ENCODE measurements at regions not wholly inside any gene's neighbourhood (a gene's known extent, or its start where the extent isn't known, plus 50 kb on each side); places are given as distances from the start of the nearest gene placed in this dataset.

DNA sequence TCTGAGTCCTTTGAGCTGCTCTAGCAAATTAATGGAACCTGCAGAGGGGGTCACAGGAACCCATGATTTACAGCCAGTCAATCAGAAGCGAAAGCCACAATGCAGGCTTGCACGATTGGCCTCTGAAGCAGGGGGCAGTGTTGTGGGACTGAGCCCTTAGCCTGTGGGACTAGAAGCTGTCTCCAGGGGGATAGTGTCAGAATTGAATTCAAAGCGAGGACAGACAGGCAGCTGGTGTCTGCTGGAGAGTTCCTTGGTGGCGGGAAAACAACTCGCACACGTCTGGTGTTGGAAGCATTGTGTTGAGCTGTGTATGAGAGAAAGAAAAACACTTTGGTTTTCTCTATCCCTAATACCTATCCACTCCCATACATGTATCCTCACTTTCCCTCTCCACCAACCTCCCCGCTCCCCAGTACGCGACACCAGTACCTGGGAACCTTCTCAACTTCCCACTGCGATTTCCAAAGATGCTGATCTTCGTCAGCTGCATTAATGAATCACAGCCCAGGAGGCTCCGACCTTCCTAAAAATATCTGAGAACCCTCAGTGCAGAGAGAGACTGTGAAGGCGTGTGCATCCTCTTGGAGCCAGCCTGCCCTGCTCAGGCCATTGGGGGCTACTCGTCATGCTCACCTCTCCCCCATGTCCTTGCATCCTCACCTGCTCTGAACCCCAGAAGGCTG lies 88.2 kb downstream of the HS1BP3 start:
- Histone ChIP-seq H3K14ac (replicated peaks; ENCODE audit: low read depth, low read length) (peak overlapping the region; percentile 33; the same call in 1 of the 2 replicates), H3K4me3 (ENCODE audit: insufficient read depth, low read depth, low read length) (no peak overlapping the region), H3K18ac (ENCODE audit: low read depth, low read length) (no peak overlapping the region; the same call in 1 of the 2 replicates), H2AFZ (replicated peaks; ENCODE audit: low read length, poor library complexity) (no peak overlapping the region), H3K4me1 (ENCODE audit: control insufficient read depth, insufficient read depth, low read length) (peaks cover 22% of the 10 kb centered on the region), H4K5ac (ENCODE audit: low read depth, low read length) (no peak overlapping the region), H3K9ac (ENCODE audit: low read depth, low read length) (no peak overlapping the region), H4K91ac (ENCODE audit: insufficient read depth, low read depth, low read length) (peak overlapping the region; percentile 42), H2AK5ac (ENCODE audit: low read depth, low read length) (peak overlapping the region; percentile 48), H3K9me1 (ENCODE audit: insufficient read depth, low read length) (peaks cover 17% of the 10 kb centered on the region), H2BK5ac (ENCODE audit: low read depth, low read length, poor library complexity, severe bottlenecking) (no peak overlapping the region), H4K8ac (ENCODE audit: low read depth in 2 of 2, low read length in 2 of 2) (no peak overlapping the region), H3K4ac (ENCODE audit: low read depth, low read length) (peak overlapping the region; percentile 41), H2BK15ac (ENCODE audit: low read depth, low read length) (peak overlapping the region; percentile 44; the same call in 2 of the 3 replicates), H3K27me3 (ENCODE audit: control insufficient read depth, insufficient read depth, low read length) (no peaks in the 10 kb centered on the region), H3K36me3 (ENCODE audit: control insufficient read depth, insufficient read depth, low read length) (no peaks in the 10 kb centered on the region), H2AK9ac (replicated peaks; ENCODE audit: low read depth, low read length, poor library complexity) (peak overlapping the region; percentile 59), H3K23ac (ENCODE audit: low read depth, low read length) (no peak overlapping the region), H3K79me1 (ENCODE audit: low read depth in 1 of 2, low read length in 2 of 2) (no peaks in the 10 kb centered on the region), H2BK20ac (ENCODE audit: low read depth, low read length) (peak overlapping the region; percentile 21; the same call in 1 of the 2 replicates), H4K20me1 (ENCODE audit: insufficient read depth, low read length) (no peaks in the 10 kb centered on the region; the same call in 1 of the 2 replicates), H3K4me2 (ENCODE audit: low read depth, low read length) (no peak overlapping the region), H2BK120ac (ENCODE audit: low read depth, low read length) (peak overlapping the region; percentile 44), H3K56ac (ENCODE audit: extremely low read depth, insufficient read depth, low read length) (no peak overlapping the region), H3K27ac (ENCODE audit: insufficient read depth, low read length) (no peak overlapping the region), H3K9me3 (ENCODE audit: control insufficient read depth, insufficient read depth, low read length) (no peaks in the 10 kb centered on the region)
- CTCF ChIA-PET: interaction anchor here (1.0 kb wide), 1 partner anchor 15 kb away, joined by 3 read pairs; no protein-coding TSS in a partner anchor
- POLR2A ChIA-PET (ENCODE audit: unreplicated experiment): no interaction called here
- DNase-seq: no peak
- TF ChIP-seq, protein P1, sequence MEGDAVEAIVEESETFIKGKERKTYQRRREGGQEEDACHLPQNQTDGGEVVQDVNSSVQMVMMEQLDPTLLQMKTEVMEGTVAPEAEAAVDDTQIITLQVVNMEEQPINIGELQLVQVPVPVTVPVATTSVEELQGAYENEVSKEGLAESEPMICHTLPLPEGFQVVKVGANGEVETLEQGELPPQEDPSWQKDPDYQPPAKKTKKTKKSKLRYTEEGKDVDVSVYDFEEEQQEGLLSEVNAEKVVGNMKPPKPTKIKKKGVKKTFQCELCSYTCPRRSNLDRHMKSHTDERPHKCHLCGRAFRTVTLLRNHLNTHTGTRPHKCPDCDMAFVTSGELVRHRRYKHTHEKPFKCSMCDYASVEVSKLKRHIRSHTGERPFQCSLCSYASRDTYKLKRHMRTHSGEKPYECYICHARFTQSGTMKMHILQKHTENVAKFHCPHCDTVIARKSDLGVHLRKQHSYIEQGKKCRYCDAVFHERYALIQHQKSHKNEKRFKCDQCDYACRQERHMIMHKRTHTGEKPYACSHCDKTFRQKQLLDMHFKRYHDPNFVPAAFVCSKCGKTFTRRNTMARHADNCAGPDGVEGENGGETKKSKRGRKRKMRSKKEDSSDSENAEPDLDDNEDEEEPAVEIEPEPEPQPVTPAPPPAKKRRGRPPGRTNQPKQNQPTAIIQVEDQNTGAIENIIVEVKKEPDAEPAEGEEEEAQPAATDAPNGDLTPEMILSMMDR (conservative IDR thresholded peaks at IDR 0.05; ENCODE audit: low read depth, low read length): no peak
- no peak for TF ChIP-seq RAD21 (IDR thresholded peaks at IDR 0.05; ENCODE audit: low read length)
- TF ChIP-seq NFE2L2 (IDR thresholded peaks at IDR 0.05; ENCODE audit: low read depth, low read length): no peak
- TF ChIP-seq CEBPB (IDR thresholded peaks at IDR 0.05; ENCODE audit: low read depth, low read length): no peak
- no peak for TF ChIP-seq RFX5 (IDR thresholded peaks at IDR 0.05; ENCODE audit: low read depth, low read length)
- TF ChIP-seq MAFK (IDR thresholded peaks at IDR 0.05; ENCODE audit: low read depth, low read length): no peak
- TF ChIP-seq SMC3 (IDR thresholded peaks at IDR 0.05; ENCODE audit: low read depth, low read length): no peak
- no peak for TF ChIP-seq MXI1 (IDR thresholded peaks at IDR 0.05; ENCODE audit: borderline replicate concordance, low read depth, low read length)
- no peak for TF ChIP-seq BHLHE40 (IDR thresholded peaks at IDR 0.05; ENCODE audit: low read depth, low read length)
- TF ChIP-seq RCOR1 (IDR thresholded peaks at IDR 0.05; ENCODE audit: insufficient replicate concordance, low read length): no peak
- TF ChIP-seq POLR2A (IDR thresholded peaks at IDR 0.05; ENCODE audit: low read depth, low read length): no peak
- TF ChIP-seq, protein P2, sequence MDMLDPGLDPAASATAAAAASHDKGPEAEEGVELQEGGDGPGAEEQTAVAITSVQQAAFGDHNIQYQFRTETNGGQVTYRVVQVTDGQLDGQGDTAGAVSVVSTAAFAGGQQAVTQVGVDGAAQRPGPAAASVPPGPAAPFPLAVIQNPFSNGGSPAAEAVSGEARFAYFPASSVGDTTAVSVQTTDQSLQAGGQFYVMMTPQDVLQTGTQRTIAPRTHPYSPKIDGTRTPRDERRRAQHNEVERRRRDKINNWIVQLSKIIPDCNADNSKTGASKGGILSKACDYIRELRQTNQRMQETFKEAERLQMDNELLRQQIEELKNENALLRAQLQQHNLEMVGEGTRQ (IDR thresholded peaks at IDR 0.05; ENCODE audit: low read depth, low read length): no peak
- TF ChIP-seq, protein P3, sequence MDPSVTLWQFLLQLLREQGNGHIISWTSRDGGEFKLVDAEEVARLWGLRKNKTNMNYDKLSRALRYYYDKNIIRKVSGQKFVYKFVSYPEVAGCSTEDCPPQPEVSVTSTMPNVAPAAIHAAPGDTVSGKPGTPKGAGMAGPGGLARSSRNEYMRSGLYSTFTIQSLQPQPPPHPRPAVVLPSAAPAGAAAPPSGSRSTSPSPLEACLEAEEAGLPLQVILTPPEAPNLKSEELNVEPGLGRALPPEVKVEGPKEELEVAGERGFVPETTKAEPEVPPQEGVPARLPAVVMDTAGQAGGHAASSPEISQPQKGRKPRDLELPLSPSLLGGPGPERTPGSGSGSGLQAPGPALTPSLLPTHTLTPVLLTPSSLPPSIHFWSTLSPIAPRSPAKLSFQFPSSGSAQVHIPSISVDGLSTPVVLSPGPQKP (IDR thresholded peaks at IDR 0.05; ENCODE audit: borderline replicate concordance, low read depth, low read length): no peak
- TF ChIP-seq MAZ (IDR thresholded peaks at IDR 0.05; ENCODE audit: borderline replicate concordance, low read depth, low read length): no peak
- in situ Hi-C loops (cut with MboI; ENCODE audit: low sequenced_read_pairs) (no loop called here), intact Hi-C loops (cut with micrococcal nuclease) (no loop called here), dilution Hi-C loops (cut with HindIII; ENCODE audit: low sequenced_read_pairs, unreplicated experiment) (no loop called here)
- ATAC-seq (ENCODE audit: low read depth): no peak
- WGBS, 2 experiments (ENCODE audit: extremely low coverage in 2 of 2, insufficient read length in 1 of 2): 88% methylated on average over 9 of the region's 14 CpGs; no CpG with 5 or more reads in 1 of the 2 experiments
- BruUV-seq (replicated peaks): no TSS peak
